Natural killer cell (primary cell): ENCODE measurements at regions not wholly inside any gene's neighbourhood (a gene's known extent, or its start where the extent isn't known, plus 50 kb on each side); places are given as distances from the start of the nearest gene placed in this dataset.

ENCODE experiments used
- ATAC-seq, 3 donors: fragments of 150-1000 bp in 2 of 3; fragments of 200-7000 bp in 1 of 3; cut with Tn5 transposase; 1 replicate in 1 of 3; 2 replicates in 2 of 3; pipeline ENCODE4 v1.10.0; 2021; ENCODE audit warnings: mild to moderate bottlenecking in 2 of 3, moderate library complexity in 2 of 3
- DNase-seq, 2 donors: peaks; one replicate each; pipeline versions ENCODE4 v3.0.0 to v3.0.0-alpha.2; 2013 to 2021; ENCODE audit warnings: mixed read lengths in 1 of 2
- H3K27ac ChIP-seq: one replicate; pipeline ENCODE4 v1.5.1; 2013; ENCODE audit warnings: mild to moderate bottlenecking, low read length
- H3K27me3 ChIP-seq: one replicate; pipeline ENCODE4 v1.6.1; 2013; ENCODE audit warnings: low read length; ENCODE audit not compliant: control insufficient read depth, insufficient read depth
- H3K36me3 ChIP-seq: one replicate; pipeline ENCODE4 v1.6.1; 2013; ENCODE audit warnings: low read length; ENCODE audit not compliant: control insufficient read depth, insufficient read depth
- H3K4me1 ChIP-seq: one replicate; pipeline ENCODE4 v1.6.1; 2013; ENCODE audit warnings: low read length; ENCODE audit not compliant: control insufficient read depth, insufficient read depth
- H3K4me3 ChIP-seq: one replicate; pipeline ENCODE4 v1.5.1; 2013; ENCODE audit warnings: low read length
- H3K9me3 ChIP-seq: one replicate; pipeline ENCODE4 v1.6.1; 2013; ENCODE audit warnings: low read length; ENCODE audit not compliant: control insufficient read depth, insufficient read depth
- H3K27ac Mint-ChIP-seq, 2 donors: one replicate each; pipeline ENCODE4 v1.8.0; 2022; ENCODE audit warnings: mild to moderate bottlenecking in 2 of 2, mixed read lengths in 2 of 2, moderate library complexity in 1 of 2
- H3K27me3 Mint-ChIP-seq, 2 donors: one replicate each; pipeline ENCODE4 v1.8.0; 2022; ENCODE audit warnings: low read depth in 2 of 2, mixed read lengths in 2 of 2
- H3K36me3 Mint-ChIP-seq: one replicate; pipeline ENCODE4 v1.8.0; 2022; ENCODE audit warnings: mixed read lengths
- H3K4me1 Mint-ChIP-seq, 2 donors: one replicate each; pipeline ENCODE4 v1.8.0; 2022; ENCODE audit warnings: mixed read lengths in 2 of 2
- H3K4me3 Mint-ChIP-seq: one replicate; pipeline ENCODE4 v1.8.0; 2022; ENCODE audit warnings: mild to moderate bottlenecking, moderate library complexity, mixed read lengths
- H3K9me3 Mint-ChIP-seq, 2 donors: one replicate each; pipeline ENCODE4 v1.8.0; 2022; ENCODE audit warnings: mixed read lengths in 2 of 2
- CTCF ChIP-seq: fragments of 200-600 bp; IDR thresholded peaks from one replicate; pipeline ENCODE4 v1.8.0; 2022; ENCODE audit warnings: antibody characterized with exemption
- WGBS: methylation state at CpG from one replicate; pipeline ENCODE4 v1.1.7; 2013; ENCODE audit warnings: missing lambda C conversion rate; ENCODE audit not compliant: insufficient coverage; 5-methylcytosine and 5-hydroxymethylcytosine counted together
- intact Hi-C: fragments of 100-400 bp; cut with micrococcal nuclease; formaldehyde crosslinking; loops from one replicate; pipeline ENCODE4 v1.14.2; 2022

- H3K36me3 ChIP-seq: no peaks in the 10 kb centered on the region
- Mint-ChIP-seq H3K27me3 (peaks cover 3 to 6% of the 10 kb centered on the region in 2 donors), H3K36me3 (no peaks in the 10 kb centered on the region), H3K27ac (no peak overlapping the region), H3K9me3 (no peaks in the 10 kb centered on the region), H3K4me1 (no peaks in the 10 kb centered on the region), H3K4me3 (no peak overlapping the region)
- no peak for ATAC-seq
- no peak for TF ChIP-seq CTCF
- no peaks in the 10 kb centered on the region for H3K9me3 ChIP-seq
- 98% methylated on average over 1 of the region's 1 CpG for WGBS
- H3K4me1 ChIP-seq: no peaks in the 10 kb centered on the region
- peaks cover 2% of the 10 kb centered on the region for H3K27me3 ChIP-seq
- intact Hi-C loops: no loop called here
- no peak for DNase-seq
- no peak overlapping the region for H3K27ac ChIP-seq
- no peak overlapping the region for H3K4me3 ChIP-seq
Measured at GRCh38 chr3:30458376-30459171, 147.8 kb upstream of the TGFBR2 start.

- H3K9me3 ChIP-seq: no peaks in the 10 kb centered on the region
- H3K27ac ChIP-seq: no peak overlapping the region
- H3K27me3 ChIP-seq: no peaks in the 10 kb centered on the region
- no peak overlapping the region for H3K27ac Mint-ChIP-seq
- H3K4me3 ChIP-seq: no peak overlapping the region
- no peaks in the 10 kb centered on the region for H3K36me3 Mint-ChIP-seq
- TF ChIP-seq CTCF: no peak
- no peaks in the 10 kb centered on the region for H3K36me3 ChIP-seq
- no peak overlapping the region for H3K4me3 Mint-ChIP-seq
- H3K9me3 Mint-ChIP-seq: no peaks in the 10 kb centered on the region
- intact Hi-C loops: no loop called here
- no peaks in the 10 kb centered on the region for H3K4me1 ChIP-seq
- H3K4me1 Mint-ChIP-seq: no peaks in the 10 kb centered on the region
- ATAC-seq (no peak), DNase-seq (no peak)
- H3K27me3 Mint-ChIP-seq: no peaks in the 10 kb centered on the region
- WGBS: 94% methylated on average over 2 of the region's 2 CpGs
Measured at GRCh38 chr3:30461311-30461710, 145.1 kb upstream of the TGFBR2 start.

GRCh38 chr3:30462721-30463470 lies 143.5 kb upstream of the TGFBR2 start:
- H3K9me3 Mint-ChIP-seq: no peaks in the 10 kb centered on the region
- no peaks in the 10 kb centered on the region for H3K36me3 Mint-ChIP-seq
- Histone ChIP-seq H3K4me3 (no peak overlapping the region), H3K36me3 (no peaks in the 10 kb centered on the region), H3K27me3 (no peaks in the 10 kb centered on the region), H3K27ac (no peak overlapping the region), H3K4me1 (no peaks in the 10 kb centered on the region), H3K9me3 (no peaks in the 10 kb centered on the region)
- no peak overlapping the region for H3K4me3 Mint-ChIP-seq
- WGBS: 100% methylated on average over 1 of the region's 2 CpGs
- H3K27me3 Mint-ChIP-seq: no peaks in the 10 kb centered on the region
- ATAC-seq: no peak
- H3K27ac Mint-ChIP-seq: no peak overlapping the region
- DNase-seq: no peak
- intact Hi-C loops: no loop called here
- no peak for TF ChIP-seq CTCF
- H3K4me1 Mint-ChIP-seq: no peaks in the 10 kb centered on the region
